ENCODE measurements at regions not wholly inside any gene's neighbourhood (a gene's known extent, or its start where the extent isn't known, plus 50 kb on each side); places are given as distances from the start of the nearest gene placed in this dataset.

GRCh38 chr6:80793411-80793810 is 686.9 kb downstream of the BCKDHB start:
- TF ChIP-seq, protein P1, sequence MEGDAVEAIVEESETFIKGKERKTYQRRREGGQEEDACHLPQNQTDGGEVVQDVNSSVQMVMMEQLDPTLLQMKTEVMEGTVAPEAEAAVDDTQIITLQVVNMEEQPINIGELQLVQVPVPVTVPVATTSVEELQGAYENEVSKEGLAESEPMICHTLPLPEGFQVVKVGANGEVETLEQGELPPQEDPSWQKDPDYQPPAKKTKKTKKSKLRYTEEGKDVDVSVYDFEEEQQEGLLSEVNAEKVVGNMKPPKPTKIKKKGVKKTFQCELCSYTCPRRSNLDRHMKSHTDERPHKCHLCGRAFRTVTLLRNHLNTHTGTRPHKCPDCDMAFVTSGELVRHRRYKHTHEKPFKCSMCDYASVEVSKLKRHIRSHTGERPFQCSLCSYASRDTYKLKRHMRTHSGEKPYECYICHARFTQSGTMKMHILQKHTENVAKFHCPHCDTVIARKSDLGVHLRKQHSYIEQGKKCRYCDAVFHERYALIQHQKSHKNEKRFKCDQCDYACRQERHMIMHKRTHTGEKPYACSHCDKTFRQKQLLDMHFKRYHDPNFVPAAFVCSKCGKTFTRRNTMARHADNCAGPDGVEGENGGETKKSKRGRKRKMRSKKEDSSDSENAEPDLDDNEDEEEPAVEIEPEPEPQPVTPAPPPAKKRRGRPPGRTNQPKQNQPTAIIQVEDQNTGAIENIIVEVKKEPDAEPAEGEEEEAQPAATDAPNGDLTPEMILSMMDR (IDR thresholded peaks at IDR 0.05) = no peak
- no peak for TF ChIP-seq POLR2A (IDR thresholded peaks at IDR 0.05)

Data from lower leg skin (tissue), 3 donors.